HepG2 (cell line): ENCODE measurements at regions not wholly inside any gene's neighbourhood (a gene's known extent, or its start where the extent isn't known, plus 50 kb on each side); places are given as distances from the start of the nearest gene placed in this dataset.

ENCODE experiments used
- ATAC-seq: fragments of 200-7000 bp; cut with Tn5 transposase; 3 replicates; pipeline ENCODE4 v1.9.1; 2020; ENCODE audit warnings: mild to moderate bottlenecking, moderate library complexity
- BruUV-seq: library from RNA; stranded (reverse); fragments of 400-500 nt; replicated peaks from 2 replicates; lab custom pipeline; 2021; lab: Mats Ljungman, UMichigan
- CTCF ChIA-PET: fragments of 300-600 bp; formaldehyde crosslinking; extraction: SDS; loops from one replicate; lab custom pipeline; 2021; ENCODE audit warnings: low total read pairs, inconsistent platforms, low intra/inter-chr PET ratio; lab: Yijun Ruan, JAX
- POLR2A ChIA-PET: fragments of 350-600 bp; sonication (Branson Sonifier 250); formaldehyde crosslinking; loops from one replicate; lab custom pipeline; 2020; ENCODE audit warnings: antibody characterized with exemption, inconsistent platforms; lab: Yijun Ruan, JAX
- DNase-seq: peaks from one replicate; pipeline ENCODE4 v3.0.0-alpha.2; 2015; ENCODE audit warnings: low spot score
- FAIRE-seq: peaks from 3 replicates; lab custom pipeline; 2011; peaks lifted over from hg19 to GRCh38; lab: Jason Lieb, UNC
- H2AFZ ChIP-seq: one replicate; pipeline ENCODE4 v1.6.1; 2011; ENCODE audit warnings: low read length, inconsistent platforms
- H3K27ac ChIP-seq: fragments of 300-600 bp; 3 replicates; pipeline ENCODE4 v1.8.0; 2011; ENCODE audit warnings: mixed run types, mild to moderate bottlenecking, mixed read lengths, low read length, inconsistent platforms; ENCODE audit not compliant: insufficient read depth; ENCODE audit errors: extremely low read length
- H3K27me3 ChIP-seq, 2 experiments: fragments of 200-600 bp in 1 of 2; 2 replicates in 1 of 2; 3 replicates in 1 of 2; pipeline versions ENCODE4 v1.6.0 to v1.8.0; 2011; ENCODE audit warnings: low read length in 2 of 2, mild to moderate bottlenecking in 2 of 2, moderate library complexity in 2 of 2, inconsistent platforms in 1 of 2; ENCODE audit not compliant: insufficient read depth in 2 of 2, control insufficient read depth in 1 of 2
- H3K36me3 ChIP-seq, 2 experiments: fragments of 200-600 bp in 1 of 2; replicated peaks in 1 of 2; 2 replicates in 1 of 2; 3 replicates in 1 of 2; pipeline versions ENCODE4 v1.5.1 to v1.8.0; 2011; ENCODE audit warnings: low read length in 2 of 2, inconsistent platforms in 1 of 2; ENCODE audit not compliant: insufficient read depth in 2 of 2, control insufficient read depth in 1 of 2
- H3K4me1 ChIP-seq: 2 replicates; pipeline ENCODE4 v1.5.1; 2012; ENCODE audit warnings: low read length, inconsistent platforms; ENCODE audit not compliant: insufficient read depth
- H3K4me2 ChIP-seq: 2 replicates; pipeline ENCODE4 v1.6.0; 2011; ENCODE audit warnings: low read depth, low read length, inconsistent platforms
- H3K4me3 ChIP-seq, 3 experiments: fragments of 200-600 bp in 1 of 3; sonication (generic), shearing (Covaris generic) in 1 of 3; replicated peaks in 1 of 3; 2 replicates each; pipeline ENCODE4 v1.5.1; 2011 to 2016; ENCODE audit warnings: low read length in 3 of 3, inconsistent platforms in 2 of 3, low read depth in 2 of 3, mild to moderate bottlenecking in 2 of 3, control low read depth in 1 of 3, mixed read lengths in 1 of 3; ENCODE audit not compliant: insufficient read depth in 1 of 3
- H3K79me2 ChIP-seq: one replicate; pipeline ENCODE4 v1.6.1; 2011; ENCODE audit warnings: low read length, inconsistent platforms; ENCODE audit not compliant: insufficient read depth
- H3K9ac ChIP-seq: 2 replicates; pipeline ENCODE4 v1.6.0; 2011; ENCODE audit warnings: mild to moderate bottlenecking, low read depth, low read length, inconsistent platforms; ENCODE audit not compliant: insufficient read depth
- H3K9me3 ChIP-seq: 2 replicates; pipeline ENCODE4 v1.5.1; 2012; ENCODE audit warnings: mild to moderate bottlenecking, low read length
- H4K20me1 ChIP-seq: 2 replicates; pipeline ENCODE4 v1.6.0; 2011; ENCODE audit warnings: inconsistent platforms, mild to moderate bottlenecking, low read length, moderate library complexity; ENCODE audit not compliant: insufficient read depth
- ETV5 ChIP-seq: IDR thresholded peaks from 2 replicates; pipeline ENCODE4 v1.6.1; 2018; ENCODE audit warnings: missing biosample characterization, missing genetic modification reagents, inconsistent platforms, borderline replicate concordance
- NAIF1 ChIP-seq: sonication (generic); formaldehyde crosslinking; IDR thresholded peaks from 2 replicates; pipeline ENCODE4 v1.5.0; 2020; ENCODE audit warnings: mild to moderate bottlenecking, missing genetic modification reagents, borderline replicate concordance
- RFXANK ChIP-seq: IDR thresholded peaks from 2 replicates; pipeline ENCODE4 v1.6.1; 2016
- ZBTB3 ChIP-seq: sonication (generic); formaldehyde crosslinking; IDR thresholded peaks from 2 replicates; pipeline ENCODE4 v1.4.0; 2020; ENCODE audit warnings: low read depth, mild to moderate bottlenecking, moderate library complexity, missing genetic modification reagents, borderline replicate concordance
- WGBS: methylation state at CpG from one replicate; pipeline ENCODE4 v1.1.6; 2017; ENCODE audit warnings: low lambda C conversion rate; 5-methylcytosine and 5-hydroxymethylcytosine counted together
- in situ Hi-C: cut with HindIII; loops from 2 replicates; pipeline ENCODE4 v1.10.0; 2017; ENCODE audit warnings: low pct_unique_long_range_greater_than_20kb; ENCODE audit not compliant: extremely low pct_ligation_motif_present
- intact Hi-C: fragments of 100-400 bp; cut with micrococcal nuclease; formaldehyde crosslinking; loops from one replicate; pipeline ENCODE4 v1.10.0; 2022; ENCODE audit not compliant: unreplicated experiment
- TF ChIP-seq, protein P1 (sequence below): sonication (generic); formaldehyde crosslinking; IDR thresholded peaks from 2 replicates; pipeline ENCODE4 v1.4.0; 2020; ENCODE audit warnings: missing genetic modification reagents

DNA sequence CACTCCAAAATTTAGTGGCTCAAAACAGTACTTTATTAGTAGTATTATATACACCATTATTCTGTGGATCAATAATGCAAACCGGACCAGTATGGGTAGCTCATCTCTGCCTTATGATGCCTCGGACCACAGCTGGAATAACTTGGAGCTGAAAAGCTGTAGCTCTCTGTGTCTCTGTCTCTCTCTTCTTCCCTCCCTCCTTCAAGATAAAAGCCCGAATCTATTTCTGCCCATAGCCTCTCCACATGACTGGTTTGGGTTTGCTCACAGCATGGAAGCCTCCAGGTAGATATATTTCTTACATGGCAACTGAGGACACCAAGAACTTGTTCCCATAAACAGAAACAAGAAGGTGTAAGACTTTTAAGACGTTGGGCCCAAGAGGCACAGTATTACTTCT, 147.5 kb upstream of the TBCA start:
- BruUV-seq, result no TSS peak
- H3K27ac ChIP-seq, result no peak overlapping the region
- no peak overlapping the region for H3K4me2 ChIP-seq
- H3K9ac ChIP-seq, result no peak overlapping the region
- TF ChIP-seq ETV5 (CRISPR knock-in tag) (no peak), ZBTB3 (CRISPR knock-in tag) (no peak), NAIF1 (no peak), RFXANK (CRISPR knock-in tag) (no peak)
- TF ChIP-seq, protein P1, sequence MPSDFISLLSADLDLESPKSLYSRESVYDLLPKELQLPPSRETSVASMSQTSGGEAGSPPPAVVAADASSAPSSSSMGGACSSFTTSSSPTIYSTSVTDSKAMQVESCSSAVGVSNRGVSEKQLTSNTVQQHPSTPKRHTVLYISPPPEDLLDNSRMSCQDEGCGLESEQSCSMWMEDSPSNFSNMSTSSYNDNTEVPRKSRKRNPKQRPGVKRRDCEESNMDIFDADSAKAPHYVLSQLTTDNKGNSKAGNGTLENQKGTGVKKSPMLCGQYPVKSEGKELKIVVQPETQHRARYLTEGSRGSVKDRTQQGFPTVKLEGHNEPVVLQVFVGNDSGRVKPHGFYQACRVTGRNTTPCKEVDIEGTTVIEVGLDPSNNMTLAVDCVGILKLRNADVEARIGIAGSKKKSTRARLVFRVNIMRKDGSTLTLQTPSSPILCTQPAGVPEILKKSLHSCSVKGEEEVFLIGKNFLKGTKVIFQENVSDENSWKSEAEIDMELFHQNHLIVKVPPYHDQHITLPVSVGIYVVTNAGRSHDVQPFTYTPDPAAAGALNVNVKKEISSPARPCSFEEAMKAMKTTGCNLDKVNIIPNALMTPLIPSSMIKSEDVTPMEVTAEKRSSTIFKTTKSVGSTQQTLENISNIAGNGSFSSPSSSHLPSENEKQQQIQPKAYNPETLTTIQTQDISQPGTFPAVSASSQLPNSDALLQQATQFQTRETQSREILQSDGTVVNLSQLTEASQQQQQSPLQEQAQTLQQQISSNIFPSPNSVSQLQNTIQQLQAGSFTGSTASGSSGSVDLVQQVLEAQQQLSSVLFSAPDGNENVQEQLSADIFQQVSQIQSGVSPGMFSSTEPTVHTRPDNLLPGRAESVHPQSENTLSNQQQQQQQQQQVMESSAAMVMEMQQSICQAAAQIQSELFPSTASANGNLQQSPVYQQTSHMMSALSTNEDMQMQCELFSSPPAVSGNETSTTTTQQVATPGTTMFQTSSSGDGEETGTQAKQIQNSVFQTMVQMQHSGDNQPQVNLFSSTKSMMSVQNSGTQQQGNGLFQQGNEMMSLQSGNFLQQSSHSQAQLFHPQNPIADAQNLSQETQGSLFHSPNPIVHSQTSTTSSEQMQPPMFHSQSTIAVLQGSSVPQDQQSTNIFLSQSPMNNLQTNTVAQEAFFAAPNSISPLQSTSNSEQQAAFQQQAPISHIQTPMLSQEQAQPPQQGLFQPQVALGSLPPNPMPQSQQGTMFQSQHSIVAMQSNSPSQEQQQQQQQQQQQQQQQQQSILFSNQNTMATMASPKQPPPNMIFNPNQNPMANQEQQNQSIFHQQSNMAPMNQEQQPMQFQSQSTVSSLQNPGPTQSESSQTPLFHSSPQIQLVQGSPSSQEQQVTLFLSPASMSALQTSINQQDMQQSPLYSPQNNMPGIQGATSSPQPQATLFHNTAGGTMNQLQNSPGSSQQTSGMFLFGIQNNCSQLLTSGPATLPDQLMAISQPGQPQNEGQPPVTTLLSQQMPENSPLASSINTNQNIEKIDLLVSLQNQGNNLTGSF, result no peak
- TF ChIP-seq, all 625 proteins: peak for 0
- 6% methylated on average over 4 of the region's 4 CpGs for WGBS
- Histone ChIP-seq H3K36me3 (no peaks in the 10 kb centered on the region), H2AFZ (no peak overlapping the region), H3K4me3 (no peak overlapping the region), H3K9me3 (no peaks in the 10 kb centered on the region), H4K20me1 (no peaks in the 10 kb centered on the region), H3K79me2 (no peaks in the 10 kb centered on the region), H3K27me3 (peaks cover 0 to 12% of the 10 kb centered on the region in 2 experiments; a peak in 2 of 5 replicates), H3K4me1 (no peaks in the 10 kb centered on the region)
- FAIRE-seq (no peak), ATAC-seq (no peak), DNase-seq (no peak)
- intact Hi-C loops (no loop called here), in situ Hi-C loops (no loop called here)
- POLR2A ChIA-PET, result no interaction called here
- CTCF ChIA-PET, result no interaction called here
